Progenitor cell of endocrine pancreas (in vitro differentiated cells): ENCODE measurements at regions not wholly inside any gene's neighbourhood (a gene's known extent, or its start where the extent isn't known, plus 50 kb on each side); places are given as distances from the start of the nearest gene placed in this dataset.
"Not testable (repeated sequence)": the region's sequence is repeated elsewhere in the genome, so short reads cannot be mapped to it uniquely, and the experiment has no call there.

Experiments
- DNase-seq: peaks from one replicate; pipeline ENCODE4 v3.0.0; 2021; ENCODE audit warnings: low spot score; ENCODE audit not compliant: unreplicated experiment
- H3K27ac Mint-ChIP-seq: 2 replicates; pipeline ENCODE4 v1.8.0; 2021; ENCODE audit warnings: mild to moderate bottlenecking, moderate library complexity, mixed read lengths
- H3K27me3 Mint-ChIP-seq: 2 replicates; pipeline ENCODE4 v1.8.0; 2021; ENCODE audit warnings: mixed read lengths
- H3K36me3 Mint-ChIP-seq: 2 replicates; pipeline ENCODE4 v1.8.0; 2022; ENCODE audit warnings: mixed read lengths; ENCODE audit not compliant: insufficient read depth
- H3K4me1 Mint-ChIP-seq: 2 replicates; pipeline ENCODE4 v1.8.0; 2021; ENCODE audit warnings: low read depth, mixed read lengths
- H3K4me3 Mint-ChIP-seq: 2 replicates; pipeline ENCODE4 v1.8.0; 2021; ENCODE audit warnings: low read depth, mild to moderate bottlenecking, moderate library complexity, mixed read lengths
- H3K9me3 Mint-ChIP-seq: 2 replicates; pipeline ENCODE4 v1.8.0; 2021; ENCODE audit warnings: low read depth, mixed read lengths
- TF ChIP-seq, protein P1 (sequence below): fragments of 200-600 bp; sonication (generic); IDR thresholded peaks from one replicate; pipeline ENCODE4 v1.5.0; 2021; ENCODE audit warnings: antibody characterized with exemption, mild to moderate bottlenecking; ENCODE audit not compliant: unreplicated experiment

DNA sequence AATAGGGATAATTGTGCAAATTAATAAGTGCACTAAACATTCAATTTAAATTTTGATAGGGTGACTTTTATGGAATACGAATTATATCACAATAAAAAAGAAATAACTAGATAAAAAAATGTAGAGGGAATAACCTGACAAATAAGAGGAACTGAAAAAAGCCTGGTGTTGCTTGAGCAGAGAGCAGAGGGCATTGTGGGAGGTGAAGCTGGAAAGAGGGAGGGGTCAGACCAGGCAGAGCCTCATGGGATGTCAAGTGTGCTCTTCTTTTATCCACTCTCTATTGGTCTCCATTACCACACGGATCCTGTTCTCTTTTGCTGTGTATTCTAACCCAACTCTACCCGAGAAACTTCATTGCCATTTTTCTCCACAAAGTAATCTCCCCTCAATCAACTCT is 264.0 kb upstream of the CRBN start:
- TF ChIP-seq, protein P1, sequence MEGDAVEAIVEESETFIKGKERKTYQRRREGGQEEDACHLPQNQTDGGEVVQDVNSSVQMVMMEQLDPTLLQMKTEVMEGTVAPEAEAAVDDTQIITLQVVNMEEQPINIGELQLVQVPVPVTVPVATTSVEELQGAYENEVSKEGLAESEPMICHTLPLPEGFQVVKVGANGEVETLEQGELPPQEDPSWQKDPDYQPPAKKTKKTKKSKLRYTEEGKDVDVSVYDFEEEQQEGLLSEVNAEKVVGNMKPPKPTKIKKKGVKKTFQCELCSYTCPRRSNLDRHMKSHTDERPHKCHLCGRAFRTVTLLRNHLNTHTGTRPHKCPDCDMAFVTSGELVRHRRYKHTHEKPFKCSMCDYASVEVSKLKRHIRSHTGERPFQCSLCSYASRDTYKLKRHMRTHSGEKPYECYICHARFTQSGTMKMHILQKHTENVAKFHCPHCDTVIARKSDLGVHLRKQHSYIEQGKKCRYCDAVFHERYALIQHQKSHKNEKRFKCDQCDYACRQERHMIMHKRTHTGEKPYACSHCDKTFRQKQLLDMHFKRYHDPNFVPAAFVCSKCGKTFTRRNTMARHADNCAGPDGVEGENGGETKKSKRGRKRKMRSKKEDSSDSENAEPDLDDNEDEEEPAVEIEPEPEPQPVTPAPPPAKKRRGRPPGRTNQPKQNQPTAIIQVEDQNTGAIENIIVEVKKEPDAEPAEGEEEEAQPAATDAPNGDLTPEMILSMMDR: no peak
- Mint-ChIP-seq H3K4me3 (no peak overlapping the region), H3K4me1 (peaks cover 2% of the 10 kb centered on the region), H3K27me3 (no peaks in the 10 kb centered on the region), H3K27ac (no peak overlapping the region), H3K36me3 (no peaks in the 10 kb centered on the region), H3K9me3 (no peaks in the 10 kb centered on the region)
- DNase-seq: no peak

DNA sequence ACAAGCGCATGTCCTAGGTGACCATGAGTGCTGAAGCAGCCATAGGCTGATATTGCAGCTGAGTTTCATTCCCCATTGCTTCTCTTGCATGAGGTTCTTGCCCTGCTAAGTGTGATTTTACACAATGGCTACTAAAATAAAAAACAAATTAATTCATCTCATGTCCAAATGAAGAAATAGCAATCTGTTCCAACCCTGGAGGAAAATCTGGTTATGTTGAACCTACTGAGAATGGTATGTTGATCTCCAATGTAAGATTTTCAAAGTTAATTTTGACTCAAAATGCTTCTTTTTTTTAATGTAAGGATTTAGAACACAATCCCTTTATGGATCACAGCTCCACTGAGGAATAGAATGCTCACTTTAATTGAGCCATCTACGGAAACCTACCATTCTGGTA is 254.2 kb upstream of the CRBN start:
- H3K4me1 Mint-ChIP-seq: no peaks in the 10 kb centered on the region
- H3K4me3 Mint-ChIP-seq: no peak overlapping the region
- no peaks in the 10 kb centered on the region for H3K9me3 Mint-ChIP-seq
- H3K27ac Mint-ChIP-seq: no peak overlapping the region
- H3K36me3 Mint-ChIP-seq: no peaks in the 10 kb centered on the region
- DNase-seq: no peak
- H3K27me3 Mint-ChIP-seq: peaks cover 8% of the 10 kb centered on the region
- TF ChIP-seq, protein P1: no peak

DNA sequence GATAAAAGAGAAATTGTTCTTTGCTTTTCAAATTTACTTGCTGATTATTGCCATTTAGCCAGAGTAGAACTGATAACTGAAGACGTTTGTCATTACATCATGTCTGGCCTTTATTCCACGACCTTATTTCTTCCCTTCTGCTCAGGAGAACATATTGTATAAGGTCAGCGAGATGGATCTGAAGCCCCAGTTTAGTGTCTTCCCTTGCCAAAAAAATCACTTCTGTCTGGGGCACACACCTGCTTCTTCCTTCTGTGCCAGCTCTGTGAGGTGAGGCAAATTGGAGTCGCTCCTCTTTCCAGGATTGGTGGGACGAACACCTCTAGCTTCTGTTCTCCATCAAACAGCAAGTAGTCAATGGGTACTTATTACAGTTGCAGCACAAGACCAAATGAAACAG is 250.3 kb upstream of the CRBN start:
- Mint-ChIP-seq H3K4me3 (no peak overlapping the region), H3K36me3 (no peaks in the 10 kb centered on the region), H3K4me1 (no peaks in the 10 kb centered on the region), H3K9me3 (peaks cover 5% of the 10 kb centered on the region), H3K27ac (no peak overlapping the region), H3K27me3 (peaks cover 11% of the 10 kb centered on the region)
- DNase-seq: no peak
- TF ChIP-seq, protein P1: no peak

DNA sequence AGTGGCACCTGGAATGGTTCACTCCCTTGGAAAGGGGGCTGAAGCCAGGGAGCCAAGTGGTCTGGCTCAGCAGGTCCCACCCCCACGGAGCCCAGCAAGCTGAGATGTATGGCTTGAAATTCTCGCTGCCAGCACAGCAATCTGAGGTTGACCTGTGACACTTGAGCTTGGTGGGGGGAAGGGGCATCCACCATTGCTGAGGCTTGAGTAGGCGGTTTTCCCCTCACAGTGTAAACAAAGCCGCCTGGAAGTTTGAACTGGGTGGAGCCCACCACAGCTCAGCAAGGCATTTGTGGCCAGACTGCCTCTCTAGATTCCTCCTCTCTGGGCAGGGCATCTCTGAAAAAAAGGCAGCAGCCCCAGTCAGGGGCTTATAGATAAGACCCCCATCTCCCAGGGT is 228.2 kb upstream of the CRBN start:
- H3K9me3 Mint-ChIP-seq: peaks cover 37% of the 10 kb centered on the region
- H3K27me3 Mint-ChIP-seq, DNase-seq, H3K4me1 Mint-ChIP-seq, H3K36me3 Mint-ChIP-seq, H3K27ac Mint-ChIP-seq, H3K4me3 Mint-ChIP-seq: not testable (repeated sequence)

DNA sequence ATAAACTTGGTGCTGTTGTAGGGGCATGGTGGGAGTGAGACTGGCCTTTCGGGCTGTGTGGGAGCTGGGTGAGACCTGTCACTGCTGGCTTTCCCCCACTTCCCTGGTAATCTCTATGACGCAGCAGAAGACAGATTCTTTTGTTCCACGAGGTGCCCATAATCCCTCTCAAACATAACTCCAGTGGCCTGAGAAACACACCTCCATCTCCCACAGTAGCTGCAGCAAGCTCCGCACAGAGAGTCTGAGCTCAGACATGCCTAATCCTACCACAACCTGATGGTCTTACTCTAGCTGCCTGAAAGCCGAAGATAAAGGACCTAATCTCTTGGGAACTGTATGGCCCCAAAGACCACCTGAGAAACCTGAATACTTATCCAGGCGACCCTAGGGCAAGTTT is 225.6 kb upstream of the CRBN start:
- no peaks in the 10 kb centered on the region for H3K27me3 Mint-ChIP-seq
- H3K4me3 Mint-ChIP-seq: no peak overlapping the region
- peaks cover 38% of the 10 kb centered on the region for H3K9me3 Mint-ChIP-seq
- peaks cover 2% of the 10 kb centered on the region for H3K4me1 Mint-ChIP-seq
- H3K27ac Mint-ChIP-seq: no peak overlapping the region
- peaks cover 6% of the 10 kb centered on the region for H3K36me3 Mint-ChIP-seq
- DNase-seq: no peak
- TF ChIP-seq, protein P1: no peak

DNA sequence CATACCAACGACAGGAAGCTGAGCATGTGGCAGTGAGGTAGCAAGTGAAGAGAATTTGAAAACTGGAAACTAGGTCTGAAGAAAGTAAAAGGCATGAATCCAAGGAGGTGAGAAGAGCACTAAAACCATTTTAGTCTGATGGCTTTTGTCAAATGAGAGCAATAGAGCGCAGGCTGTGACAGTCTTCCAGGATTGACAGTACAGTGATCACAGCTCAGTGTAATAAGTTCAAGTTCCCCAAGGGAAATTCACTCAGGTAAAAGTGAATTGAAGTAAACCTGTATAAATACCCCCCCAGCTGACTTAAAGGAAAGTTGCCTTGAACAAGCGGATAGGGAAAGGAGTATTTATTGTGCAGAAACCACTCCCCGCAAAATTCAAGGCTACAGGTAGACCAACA is 224.2 kb upstream of the CRBN start:
- H3K4me1 Mint-ChIP-seq: peaks cover 2% of the 10 kb centered on the region

More for the DNA sequence above, 224.2 kb upstream of the CRBN start:
- TF ChIP-seq, protein P1: no peak
- Mint-ChIP-seq H3K27ac (no peak overlapping the region), H3K9me3 (peaks cover 37% of the 10 kb centered on the region), H3K4me3 (no peak overlapping the region), H3K36me3 (peaks cover 3% of the 10 kb centered on the region), H3K27me3 (no peaks in the 10 kb centered on the region)
- DNase-seq: no peak
